HG02973 (cell line): ENCODE measurements at regions not wholly inside any gene's neighbourhood (a gene's known extent, or its start where the extent isn't known, plus 50 kb on each side); places are given as distances from the start of the nearest gene placed in this dataset.
"Not testable (repeated sequence)": the region's sequence is repeated elsewhere in the genome, so short reads cannot be mapped to it uniquely, and the experiment has no call there.

Experiments
- ATAC-seq: cut with Tn5 transposase; IDR thresholded peaks from one replicate; pipeline ENCODE4 v1.9.1; 2021; ENCODE audit warnings: moderate library complexity; ENCODE audit not compliant: unreplicated experiment

DNA sequence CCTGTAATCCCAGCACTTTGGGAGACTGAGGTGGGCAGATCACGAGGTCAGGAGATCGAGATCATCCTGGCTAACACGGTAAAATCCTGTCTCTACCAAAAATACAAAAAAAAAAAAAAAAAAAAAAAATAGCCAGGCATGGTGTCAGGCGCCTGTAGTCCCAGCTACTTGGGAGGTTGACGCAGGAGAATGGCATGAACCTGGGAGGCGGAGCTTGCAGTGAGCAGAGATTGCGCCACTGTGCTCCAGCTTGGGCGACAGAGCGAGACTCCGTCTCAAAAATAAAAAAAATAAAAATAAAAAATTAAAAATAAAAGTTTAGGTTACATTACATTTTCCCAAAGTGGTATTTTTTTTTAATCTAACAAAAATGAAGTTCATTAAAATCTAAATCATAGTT, 218.1 kb upstream of the TMEFF2 start:
- ATAC-seq: not testable (repeated sequence)

DNA sequence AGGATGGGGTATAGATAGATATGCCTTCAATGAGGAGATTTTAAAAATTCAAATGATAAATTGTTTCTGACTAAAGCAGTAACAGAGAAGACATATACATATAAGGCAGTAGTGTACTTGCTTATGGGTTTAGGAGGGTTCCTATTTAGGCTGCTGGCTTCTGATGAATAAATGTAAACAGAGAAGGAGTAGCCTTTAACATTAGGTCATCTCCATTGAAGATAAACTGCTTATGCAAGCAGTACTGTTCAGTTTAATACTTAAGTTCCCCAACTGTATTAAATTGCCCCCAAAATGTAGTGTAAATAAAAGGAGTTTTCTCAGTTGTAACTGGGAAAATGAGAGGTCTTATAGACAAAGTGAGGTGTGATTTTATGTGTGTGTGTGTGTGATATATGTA, 217.7 kb upstream of the TMEFF2 start:
- no peak for ATAC-seq

DNA sequence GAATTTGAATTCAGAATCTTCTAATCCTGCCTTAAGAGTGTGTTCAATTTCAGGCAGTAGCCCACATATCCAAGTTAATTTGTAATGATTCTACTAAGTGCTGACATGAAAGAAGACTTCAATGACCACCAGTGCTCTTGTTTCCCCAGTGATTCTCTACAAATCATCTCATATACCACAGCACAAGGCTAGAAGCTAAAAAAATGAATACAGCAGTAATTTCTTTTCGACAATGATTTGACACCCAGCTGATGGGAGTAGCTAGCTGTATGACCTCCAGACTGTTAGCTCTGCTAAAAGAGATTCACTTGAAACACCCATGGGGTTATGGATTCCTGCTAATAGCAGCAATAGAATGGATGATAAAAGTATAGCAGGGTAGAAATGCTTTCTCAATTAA, 217.0 kb upstream of the TMEFF2 start:
- no peak for ATAC-seq

DNA sequence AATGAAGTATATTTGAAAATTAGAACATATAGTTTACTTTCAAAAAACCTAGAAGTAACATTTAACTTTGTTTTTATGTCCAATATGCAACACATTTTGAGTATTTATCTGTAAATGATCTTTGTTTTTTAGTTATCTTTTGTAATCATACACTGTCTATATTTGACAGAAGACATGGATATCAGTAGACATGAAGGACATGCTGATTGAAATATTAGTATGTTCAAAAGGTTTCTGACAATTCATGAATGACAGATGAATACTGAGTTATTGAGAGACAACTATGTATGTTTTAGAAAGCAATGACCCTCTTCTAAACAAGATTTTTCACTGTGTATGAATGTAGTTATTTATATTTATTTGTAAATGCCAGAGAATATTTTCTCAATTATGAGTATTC, 215.6 kb upstream of the TMEFF2 start:
- no peak for ATAC-seq

DNA sequence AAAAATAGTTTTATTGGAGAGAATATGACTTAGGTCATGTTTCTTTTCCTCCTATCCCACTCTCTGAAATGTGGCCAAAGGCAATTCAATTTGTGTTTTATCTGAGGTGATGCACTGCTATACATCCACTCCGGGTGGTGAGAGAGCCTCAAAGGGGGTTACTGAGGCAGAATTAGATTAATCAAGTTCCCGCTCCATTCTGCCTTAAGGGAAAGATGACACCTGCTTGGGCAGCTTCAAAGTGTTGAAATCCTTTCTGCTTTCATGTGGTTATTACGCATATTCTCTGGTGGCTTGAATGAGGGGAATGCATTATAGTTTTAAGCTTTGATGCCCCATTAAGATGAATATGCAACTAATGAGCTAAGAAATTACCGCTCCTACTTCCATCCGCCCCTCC, 213.0 kb upstream of the TMEFF2 start:
- no peak for ATAC-seq

DNA sequence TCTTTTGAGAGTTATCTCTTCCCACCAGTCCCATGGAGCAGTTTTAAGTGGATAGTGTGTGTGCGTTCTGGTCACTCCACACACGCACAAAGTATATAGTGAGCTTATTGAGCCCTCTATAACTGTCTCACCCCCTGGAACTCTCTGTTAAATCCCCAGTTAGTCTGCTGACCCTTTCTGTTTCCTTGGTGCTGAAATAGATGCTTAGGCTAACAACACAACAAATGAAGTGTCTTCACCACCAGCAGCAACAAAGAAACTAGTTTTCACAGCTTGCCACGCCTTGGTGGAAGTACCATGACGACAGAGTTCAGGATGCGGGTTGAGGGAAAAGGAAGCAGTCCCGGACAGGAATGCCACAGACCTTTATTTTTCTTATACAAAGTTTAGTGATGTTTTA, 203.5 kb upstream of the TMEFF2 start:
- ATAC-seq: no peak

DNA sequence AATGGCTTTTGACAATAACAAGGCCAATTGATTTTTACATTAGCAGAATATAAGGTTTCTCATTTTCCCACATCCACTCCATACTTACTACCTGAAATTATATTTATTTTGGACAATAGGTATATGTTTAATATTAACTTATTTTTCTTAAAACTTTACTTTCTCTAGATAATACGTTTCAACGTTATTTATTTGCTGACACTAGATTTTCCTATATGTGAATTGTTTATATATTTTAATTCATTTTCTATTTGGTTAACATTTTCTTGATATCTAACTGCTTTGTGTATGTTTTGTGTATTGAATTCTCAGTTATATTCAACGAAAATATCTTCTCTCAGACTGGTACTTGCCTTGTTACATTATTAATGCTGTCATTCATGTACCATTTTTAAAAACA, 199.9 kb upstream of the TMEFF2 start:
- no peak for ATAC-seq

DNA sequence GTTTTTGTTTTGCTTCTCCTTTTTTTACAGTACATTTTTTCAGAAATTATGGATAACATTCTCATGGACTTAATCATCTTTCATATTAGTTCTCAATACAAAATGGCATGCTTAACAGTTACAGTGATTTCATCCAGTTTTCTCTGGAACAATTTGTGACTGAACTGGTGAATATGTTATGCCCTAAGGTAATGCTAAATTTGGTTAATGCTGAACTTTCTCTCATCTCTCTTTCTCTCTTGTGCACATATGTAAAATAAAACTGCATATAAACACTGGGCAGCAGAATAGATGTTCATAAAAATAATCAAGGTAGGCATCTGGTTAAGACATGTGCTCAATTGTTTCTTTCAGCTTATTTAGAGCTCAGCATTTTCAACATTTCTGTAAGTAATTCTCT, 196.3 kb upstream of the TMEFF2 start:
- ATAC-seq: no peak

DNA sequence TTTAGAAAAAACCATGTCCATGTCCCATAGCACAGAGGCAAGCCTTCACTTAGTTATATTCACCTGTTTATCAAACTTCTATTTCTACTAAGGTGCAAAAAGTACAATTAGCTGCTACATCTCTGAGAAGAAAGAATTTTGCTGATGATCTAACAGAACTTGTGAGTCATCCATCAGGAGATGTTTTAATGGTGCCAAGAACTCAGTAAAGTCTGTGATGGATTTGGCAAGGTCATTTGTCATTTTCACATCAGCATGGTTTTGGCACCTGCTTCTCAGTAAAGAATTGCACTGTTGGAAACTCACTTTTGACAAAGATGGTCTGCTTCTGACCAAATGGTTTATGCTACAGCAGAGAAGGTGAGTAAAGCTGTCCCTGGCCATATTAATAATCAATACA, 195.7 kb upstream of the TMEFF2 start:
- no peak for ATAC-seq

DNA sequence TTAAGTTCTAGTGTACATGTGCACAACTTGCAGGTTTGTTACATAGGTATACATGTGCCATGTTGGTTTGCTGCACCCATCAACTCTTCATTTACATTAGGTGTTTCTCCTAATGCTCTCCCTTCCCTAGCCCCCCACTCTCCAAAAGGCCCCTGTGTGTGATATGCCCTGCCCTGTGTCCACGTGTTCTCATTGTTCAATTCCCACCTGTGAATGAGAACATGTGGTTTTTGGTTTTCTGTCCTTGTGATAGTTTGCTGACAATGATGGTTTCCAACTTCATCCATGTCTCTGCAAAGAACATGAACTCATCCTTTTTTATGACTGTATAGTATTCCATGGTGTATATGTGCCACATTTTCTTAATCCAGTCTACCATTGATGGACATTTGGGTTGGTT, 189.5 kb upstream of the TMEFF2 start:
- not testable (repeated sequence) for ATAC-seq

DNA sequence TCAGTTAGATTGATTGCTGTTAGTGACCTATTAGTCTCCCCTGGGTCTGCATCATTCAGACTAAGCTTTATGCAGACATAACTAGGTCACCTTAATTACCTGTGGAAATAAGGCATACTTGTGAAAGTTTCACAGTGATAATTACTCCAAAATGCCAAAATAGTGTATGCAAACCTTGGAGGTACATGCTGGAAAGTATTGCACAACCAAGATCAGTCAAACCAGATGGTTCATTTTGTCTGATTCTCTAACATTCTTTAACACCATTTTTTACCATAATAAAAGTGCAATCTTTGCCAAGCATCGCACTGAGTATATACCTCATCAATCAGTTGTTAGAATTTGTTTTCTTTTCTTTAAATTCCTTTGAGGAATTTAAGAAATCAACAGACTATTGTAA, 186.3 kb upstream of the TMEFF2 start:
- no peak for ATAC-seq

DNA sequence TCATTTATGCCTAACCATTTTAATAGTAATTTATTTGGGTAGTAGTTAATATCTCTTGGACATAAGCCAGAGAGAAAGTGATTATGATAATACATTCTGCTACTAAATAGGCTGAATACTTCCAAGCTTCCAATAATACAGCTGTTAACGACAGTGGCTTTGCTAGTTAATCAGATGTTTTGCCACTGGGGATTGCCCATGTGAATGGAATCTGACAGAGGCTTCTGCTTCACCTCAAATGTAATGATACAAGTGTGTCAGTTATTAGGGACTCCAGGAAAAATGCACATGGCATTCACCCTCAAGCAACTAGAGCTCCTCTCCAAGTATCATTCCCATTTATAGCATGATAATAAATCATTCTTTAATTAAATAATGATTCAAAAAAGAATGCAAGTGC, 185.0 kb upstream of the TMEFF2 start:
- no peak for ATAC-seq

DNA sequence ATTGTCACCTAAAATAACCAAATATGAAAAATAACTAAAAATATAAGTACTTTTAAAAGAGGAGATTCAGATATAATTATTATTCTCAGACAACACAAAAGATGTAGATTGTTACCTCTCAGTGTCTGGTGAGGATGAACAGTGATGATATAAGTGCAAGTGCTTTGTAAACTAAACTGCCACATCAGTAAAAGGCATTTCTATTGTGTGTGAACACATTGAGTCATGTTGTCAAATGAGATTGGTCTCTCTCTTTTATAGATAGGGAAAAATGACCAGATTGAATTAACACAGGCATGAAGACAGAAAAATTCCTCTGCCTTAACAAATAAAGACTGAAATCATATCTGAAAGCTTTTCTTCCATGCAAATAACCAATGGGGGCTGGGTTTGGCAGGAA, 182.4 kb upstream of the TMEFF2 start:
- no peak for ATAC-seq

DNA sequence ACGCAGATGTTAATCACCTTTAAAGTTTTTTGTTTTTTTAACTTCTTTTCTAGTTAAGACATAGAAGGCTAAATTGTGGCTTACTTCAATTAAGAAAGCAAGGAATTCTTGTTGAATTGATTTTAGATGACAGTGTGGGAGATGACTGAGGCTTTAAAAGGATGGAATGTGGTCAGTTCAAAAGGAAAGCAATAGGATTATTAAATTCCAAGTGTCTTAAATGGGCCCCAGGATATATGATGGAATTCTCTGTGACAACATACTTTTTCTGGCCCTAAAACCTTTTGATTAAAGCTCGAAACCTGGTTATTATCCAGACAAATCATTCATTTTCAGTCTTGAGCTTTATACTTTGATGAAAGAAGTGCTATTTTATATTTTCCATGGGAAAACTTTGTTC, 179.0 kb upstream of the TMEFF2 start:
- no peak for ATAC-seq

DNA sequence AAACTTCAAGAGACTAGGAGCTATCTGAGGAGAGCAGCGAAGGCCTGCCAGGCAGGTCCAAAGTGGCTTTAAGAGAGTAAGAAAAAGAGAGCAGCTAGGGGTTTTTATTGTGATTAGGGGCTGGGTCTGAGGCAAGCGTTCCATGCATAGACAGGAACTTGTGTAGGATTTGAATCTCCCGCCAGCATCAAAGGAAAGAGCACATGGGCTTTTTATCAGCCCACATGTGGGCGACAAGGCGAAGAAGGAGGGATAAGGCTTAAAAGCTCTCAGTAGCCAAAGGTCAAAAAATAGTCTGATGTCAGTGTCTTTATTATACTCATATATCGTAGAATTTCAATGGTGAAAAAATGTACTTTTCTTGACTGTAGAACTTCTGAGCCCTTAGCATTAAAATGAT, 178.5 kb upstream of the TMEFF2 start:
- ATAC-seq: no peak

DNA sequence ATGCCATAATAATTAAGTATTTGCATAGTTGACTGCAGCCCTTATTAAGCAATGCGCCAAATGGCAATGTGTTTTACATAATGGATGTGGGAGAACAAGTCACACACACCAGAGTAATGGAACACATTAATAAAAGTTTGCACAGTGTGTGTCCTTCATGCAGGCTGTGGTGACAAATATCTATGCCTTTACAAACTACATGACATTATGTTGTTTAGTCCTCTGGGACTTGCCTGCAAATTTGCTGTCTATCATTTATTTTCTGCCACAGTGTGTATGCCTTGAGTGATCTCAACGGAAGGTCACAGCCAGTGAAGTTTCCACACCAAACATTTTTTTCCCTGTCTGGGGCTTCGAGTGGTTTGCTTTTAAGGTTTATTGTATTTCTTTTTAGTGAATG, 175.2 kb upstream of the TMEFF2 start:
- ATAC-seq: no peak

DNA sequence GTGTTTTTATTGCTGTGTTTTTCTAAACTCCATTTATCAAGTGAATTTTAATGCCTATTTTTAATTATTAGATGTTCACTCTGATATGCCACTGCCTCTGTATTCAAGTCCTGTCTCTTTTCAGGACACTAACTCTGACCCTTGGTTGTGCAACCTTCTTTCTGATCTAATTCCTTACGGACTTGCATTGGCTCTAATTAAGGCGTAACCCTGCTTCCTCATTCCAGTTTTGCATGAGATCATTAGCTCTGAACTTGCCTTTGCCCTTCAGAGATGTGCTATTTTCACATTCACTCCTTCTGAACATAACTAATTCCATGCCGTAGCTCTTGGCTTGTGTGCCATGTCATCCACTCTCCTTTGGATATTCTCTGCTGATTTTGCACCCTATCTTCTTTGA, 162.5 kb upstream of the TMEFF2 start:
- no peak for ATAC-seq

DNA sequence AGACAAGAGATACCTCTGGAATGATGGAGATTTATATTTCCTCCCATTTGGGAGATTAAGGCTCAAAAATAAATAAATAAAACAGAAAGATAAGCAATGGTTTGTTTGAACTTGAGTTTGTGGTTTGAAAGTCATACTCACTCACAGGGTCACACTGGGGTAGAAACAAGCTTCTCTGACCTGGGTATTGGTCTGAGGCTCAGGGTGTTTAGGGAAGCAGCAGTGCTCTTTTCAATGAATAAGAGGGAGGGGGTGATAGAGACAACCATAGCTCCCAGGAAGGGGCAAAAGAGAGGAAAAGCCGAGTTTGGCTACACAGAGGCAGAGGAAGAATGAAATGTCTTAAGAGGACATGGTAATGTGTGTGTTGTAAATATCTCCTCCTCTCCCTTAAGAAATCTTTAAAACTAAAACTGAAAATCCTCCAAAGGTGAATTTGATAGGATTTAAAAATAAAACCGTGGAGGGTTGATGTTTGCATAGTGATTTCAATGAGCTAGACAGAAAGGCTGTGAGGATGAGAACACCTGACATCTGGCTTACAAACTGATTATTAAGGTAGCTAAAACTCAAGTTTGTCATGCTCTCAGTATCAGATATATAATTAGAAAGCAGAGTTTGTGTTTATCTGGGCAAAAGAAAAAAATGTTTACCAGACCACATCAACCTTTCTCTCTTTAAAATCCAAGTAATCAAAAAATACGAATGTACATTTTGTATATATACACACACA, 159.9 kb upstream of the TMEFF2 start:
- no peak for ATAC-seq

DNA sequence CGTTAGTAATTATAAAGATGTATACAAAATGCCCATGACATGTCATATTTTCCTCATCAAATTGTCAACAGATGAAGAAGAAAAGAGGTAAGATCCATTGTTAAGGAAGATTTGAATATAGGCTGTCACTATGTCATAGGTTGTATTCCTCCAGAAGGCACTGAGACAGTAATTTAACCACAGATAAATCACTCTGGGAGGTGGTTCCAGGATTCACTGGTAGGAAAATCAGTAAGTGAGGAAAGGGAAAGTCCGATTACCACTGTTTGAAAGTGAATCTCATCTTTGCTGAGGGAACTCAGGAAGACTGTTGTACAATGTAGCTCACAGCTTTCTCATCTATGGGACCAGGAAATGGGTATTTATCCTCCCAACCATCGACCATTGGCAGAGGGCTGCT, 152.8 kb upstream of the TMEFF2 start:
- no peak for ATAC-seq

DNA sequence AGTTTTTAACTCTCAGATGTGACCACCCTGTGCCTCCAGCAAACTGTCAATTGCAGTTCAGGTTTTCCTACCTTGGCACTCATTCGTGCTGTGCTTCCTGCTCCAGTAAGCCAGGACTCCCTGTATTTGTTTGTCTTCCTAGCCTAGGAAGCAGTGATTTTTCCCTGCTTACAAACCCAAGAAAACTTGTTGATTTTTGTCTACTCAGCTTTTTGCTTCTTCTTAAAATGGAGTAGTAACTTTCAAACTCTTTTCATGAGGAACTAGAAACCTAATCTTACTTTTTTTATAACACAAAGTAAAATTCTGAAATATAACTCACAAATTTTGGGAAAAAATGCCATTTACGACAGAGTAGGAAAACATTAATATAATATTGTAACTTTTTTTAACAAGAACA, 150.6 kb upstream of the TMEFF2 start:
- no peak for ATAC-seq

DNA sequence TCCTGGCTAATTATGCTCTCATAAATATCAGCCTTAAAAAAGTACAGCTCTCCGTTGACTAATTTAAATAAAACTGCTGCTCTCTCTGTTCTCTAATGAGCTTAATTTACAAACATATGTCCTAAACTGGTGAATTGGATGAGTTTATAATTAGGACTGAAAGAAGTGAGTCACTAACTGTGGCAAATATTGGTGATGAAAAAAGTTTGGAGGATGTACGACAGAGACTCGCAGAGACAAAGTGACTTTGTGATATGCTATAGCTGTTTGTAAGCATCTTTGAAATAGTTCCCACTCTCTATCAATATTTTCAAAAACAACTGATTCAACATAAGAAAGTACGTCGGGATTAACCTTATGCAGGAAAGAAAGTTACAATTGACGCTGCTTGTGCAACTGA, 138.9 kb upstream of the TMEFF2 start:
- no peak for ATAC-seq

DNA sequence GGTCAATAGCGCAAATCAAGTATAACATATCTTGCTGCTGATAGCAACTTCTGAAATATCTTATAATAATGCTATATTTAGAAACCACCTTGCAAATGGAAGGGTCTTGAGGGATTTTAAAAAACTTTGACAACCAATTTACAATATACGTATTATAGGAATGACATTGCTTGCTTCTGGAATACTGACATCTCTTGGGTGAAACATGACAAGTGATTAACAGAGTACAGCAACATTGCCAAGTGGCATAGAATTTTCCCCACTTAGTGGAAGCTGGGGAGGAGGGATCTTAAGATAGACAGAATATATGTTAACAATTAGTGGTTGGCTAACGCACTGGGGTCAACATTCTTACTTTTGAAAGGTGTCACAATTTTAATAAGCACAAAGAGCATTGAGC, 133.6 kb upstream of the TMEFF2 start:
- no peak for ATAC-seq

DNA sequence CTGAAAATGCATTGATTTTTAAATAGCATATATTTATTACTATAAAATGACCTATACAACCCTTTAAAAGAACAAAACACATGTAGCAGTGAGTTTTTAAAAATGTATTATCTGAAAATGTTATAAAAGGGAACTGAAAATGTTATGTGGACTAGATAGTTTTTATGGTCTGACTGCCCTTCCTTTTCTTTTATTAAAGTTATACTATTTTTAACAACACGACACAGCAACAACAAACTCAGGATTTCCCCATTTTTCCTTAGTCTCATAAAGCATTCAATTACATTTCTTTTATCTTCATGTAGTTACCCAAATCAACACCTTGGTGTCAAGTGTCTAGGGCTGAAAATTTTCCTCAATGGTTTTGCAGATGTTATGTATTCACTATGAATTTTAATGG, 132.8 kb upstream of the TMEFF2 start:
- no peak for ATAC-seq

DNA sequence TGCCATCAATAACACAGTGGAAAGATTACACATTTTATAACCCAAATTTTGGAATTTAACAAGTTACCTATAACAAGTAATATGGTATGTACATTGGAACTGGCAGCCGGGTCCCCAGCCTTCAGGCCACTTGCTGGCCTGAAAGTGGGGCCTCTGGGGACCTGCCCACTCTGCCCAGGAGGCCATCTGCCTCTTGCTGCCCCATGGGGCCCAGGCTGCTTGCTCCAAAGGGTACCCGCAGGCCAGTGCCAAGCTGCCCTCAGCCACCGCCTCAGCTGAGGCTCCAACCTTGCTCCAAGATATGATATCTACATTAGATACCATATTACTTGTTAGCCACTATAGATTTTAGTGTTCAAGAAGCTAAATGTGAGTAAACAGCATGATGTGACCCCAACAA, 120.8 kb upstream of the TMEFF2 start:
- ATAC-seq: no peak
